Left ventricle myocardium inferior (tissue), 1 donor: ENCODE measurements at regions not wholly inside any gene's neighbourhood (a gene's known extent, or its start where the extent isn't known, plus 50 kb on each side); places are given as distances from the start of the nearest gene placed in this dataset.

Experiments
- DNase-seq: peaks from one replicate; pipeline ENCODE4 v3.0.0-alpha.2; 2020
- H3K27ac ChIP-seq: fragments of 200-600 bp; replicated peaks from 2 replicates; pipeline ENCODE4 v1.8.0; 2021
- H3K27me3 ChIP-seq: fragments of 200-600 bp; 2 replicates; pipeline ENCODE4 v1.8.0; 2021; ENCODE audit warnings: low read depth
- H3K36me3 ChIP-seq: fragments of 200-600 bp; 2 replicates; pipeline ENCODE4 v1.8.0; 2021
- H3K4me1 ChIP-seq: fragments of 200-600 bp; 2 replicates; pipeline ENCODE4 v1.8.0; 2021
- H3K4me3 ChIP-seq: fragments of 200-600 bp; 2 replicates; pipeline ENCODE4 v1.8.0; 2021; ENCODE audit warnings: mild to moderate bottlenecking, moderate library complexity
- H3K9me3 ChIP-seq: fragments of 200-600 bp; replicated peaks from 2 replicates; pipeline ENCODE4 v1.8.0; 2021
- intact Hi-C: fragments of 100-400 bp; cut with micrococcal nuclease; formaldehyde crosslinking; loops from one replicate; pipeline ENCODE4 v1.11.0; 2022
- TF ChIP-seq, protein P1 (sequence below): fragments of 200-600 bp; IDR thresholded peaks from 2 replicates; pipeline ENCODE4 v1.8.0; 2021; ENCODE audit warnings: antibody characterized with exemption, mild to moderate bottlenecking, borderline replicate concordance
- donor health status: DM: no; HTN: yes; CAD: no; lungs with severe emphysema.

GRCh38 chr16:85211271-85211801 lies 99.1 kb upstream of the CIBAR2 start:
- Histone ChIP-seq H3K27ac (no peak overlapping the region), H3K27me3 (no peaks in the 10 kb centered on the region), H3K9me3 (no peaks in the 10 kb centered on the region), H3K36me3 (no peaks in the 10 kb centered on the region), H3K4me1 (peaks cover 75% of the 10 kb centered on the region), H3K4me3 (no peak overlapping the region)
- no peak for DNase-seq
- TF ChIP-seq, protein P1, sequence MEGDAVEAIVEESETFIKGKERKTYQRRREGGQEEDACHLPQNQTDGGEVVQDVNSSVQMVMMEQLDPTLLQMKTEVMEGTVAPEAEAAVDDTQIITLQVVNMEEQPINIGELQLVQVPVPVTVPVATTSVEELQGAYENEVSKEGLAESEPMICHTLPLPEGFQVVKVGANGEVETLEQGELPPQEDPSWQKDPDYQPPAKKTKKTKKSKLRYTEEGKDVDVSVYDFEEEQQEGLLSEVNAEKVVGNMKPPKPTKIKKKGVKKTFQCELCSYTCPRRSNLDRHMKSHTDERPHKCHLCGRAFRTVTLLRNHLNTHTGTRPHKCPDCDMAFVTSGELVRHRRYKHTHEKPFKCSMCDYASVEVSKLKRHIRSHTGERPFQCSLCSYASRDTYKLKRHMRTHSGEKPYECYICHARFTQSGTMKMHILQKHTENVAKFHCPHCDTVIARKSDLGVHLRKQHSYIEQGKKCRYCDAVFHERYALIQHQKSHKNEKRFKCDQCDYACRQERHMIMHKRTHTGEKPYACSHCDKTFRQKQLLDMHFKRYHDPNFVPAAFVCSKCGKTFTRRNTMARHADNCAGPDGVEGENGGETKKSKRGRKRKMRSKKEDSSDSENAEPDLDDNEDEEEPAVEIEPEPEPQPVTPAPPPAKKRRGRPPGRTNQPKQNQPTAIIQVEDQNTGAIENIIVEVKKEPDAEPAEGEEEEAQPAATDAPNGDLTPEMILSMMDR: no peak
- intact Hi-C loops: no loop called here

DNA sequence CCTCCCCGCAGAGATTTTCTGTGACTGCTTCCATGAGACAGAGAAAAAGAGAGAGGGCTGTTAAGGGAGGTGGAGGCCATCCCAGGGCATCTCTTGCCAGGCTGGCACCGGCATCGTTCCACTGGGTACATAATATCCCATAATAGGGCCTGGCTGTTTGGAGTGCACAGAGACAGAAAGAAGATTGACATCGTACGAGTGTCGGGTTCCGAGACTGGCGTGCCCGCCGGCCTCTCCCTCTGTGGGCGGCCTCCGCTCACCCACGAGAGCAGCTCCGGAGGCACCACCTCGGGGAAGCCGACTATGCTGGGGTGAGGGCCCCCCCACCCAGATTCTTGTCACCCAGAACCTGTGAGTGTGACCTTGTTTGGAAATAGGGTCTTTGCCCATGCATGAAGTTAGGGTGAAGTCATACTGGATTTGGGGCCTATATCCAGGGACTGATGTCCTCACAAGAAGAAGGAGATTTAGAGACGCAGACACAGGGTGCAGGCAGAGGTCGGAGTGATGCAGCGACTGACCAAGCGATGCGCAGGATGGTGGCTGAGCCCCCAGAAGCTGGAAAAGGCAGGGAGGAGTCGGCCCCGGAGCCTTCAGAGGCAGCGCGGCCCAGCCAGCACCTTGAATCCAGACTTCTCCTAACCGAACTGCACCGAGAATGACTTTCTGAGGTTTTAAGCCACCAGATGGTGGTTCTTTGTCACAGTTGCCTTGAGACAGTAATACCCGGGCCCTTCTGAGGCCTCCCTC lies 101.8 kb upstream of the CIBAR2 start:
- Histone ChIP-seq H3K9me3 (no peaks in the 10 kb centered on the region), H3K36me3 (no peaks in the 10 kb centered on the region), H3K27me3 (no peaks in the 10 kb centered on the region), H3K4me3 (no peak overlapping the region), H3K4me1 (peaks cover 54% of the 10 kb centered on the region), H3K27ac (peak overlapping the region; percentile 57)
- DNase-seq: no peak
- intact Hi-C loops: no loop called here
- TF ChIP-seq, protein P1: no peak

DNA sequence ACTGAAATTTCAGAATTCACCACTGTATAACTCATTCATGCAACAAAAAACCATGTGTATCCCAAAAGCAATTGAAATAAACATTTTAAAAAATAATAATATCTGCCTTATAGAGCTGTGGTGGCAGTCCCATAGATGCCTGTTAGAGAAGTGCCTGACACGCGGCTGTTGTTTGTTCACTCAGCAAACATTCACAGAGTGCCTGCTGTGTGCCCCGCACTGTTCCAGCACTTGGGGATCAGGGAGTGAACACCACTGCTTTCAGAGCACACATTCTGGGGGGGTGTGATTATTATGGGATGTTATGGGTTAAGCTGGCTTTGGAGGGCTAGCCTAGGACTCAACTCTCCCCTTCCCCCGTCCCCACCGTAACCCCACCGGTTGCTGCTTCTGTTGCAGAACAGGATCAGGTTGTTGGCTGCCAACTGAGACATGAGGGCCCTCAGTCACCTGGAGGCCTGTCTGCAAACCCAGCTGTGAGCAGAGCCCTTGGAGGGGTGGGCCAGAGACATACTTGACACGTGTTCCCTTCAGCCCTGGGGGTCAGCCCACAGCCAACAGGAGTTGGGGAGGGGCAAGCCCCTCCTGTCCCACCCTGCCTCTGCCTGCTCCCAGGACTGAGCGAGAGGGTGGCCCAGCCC lies 103.3 kb upstream of the CIBAR2 start:
- H3K27me3 ChIP-seq: no peaks in the 10 kb centered on the region
- no peaks in the 10 kb centered on the region for H3K36me3 ChIP-seq
- H3K27ac ChIP-seq: no peak overlapping the region
- H3K4me3 ChIP-seq: no peak overlapping the region
- DNase-seq: no peak
- TF ChIP-seq, protein P1: no peak
- H3K4me1 ChIP-seq: peaks cover 54% of the 10 kb centered on the region
- no peaks in the 10 kb centered on the region for H3K9me3 ChIP-seq
- intact Hi-C loops: no loop called here

- Histone ChIP-seq H3K36me3 (no peaks in the 10 kb centered on the region), H3K27me3 (no peaks in the 10 kb centered on the region), H3K4me3 (no peak overlapping the region), H3K9me3 (no peaks in the 10 kb centered on the region), H3K4me1 (peaks cover 52% of the 10 kb centered on the region), H3K27ac (no peak overlapping the region)
- DNase-seq: no peak
- TF ChIP-seq, protein P1: no peak
- intact Hi-C loops: no loop called here
These were observed 104.5 kb upstream of the CIBAR2 start for GRCh38 chr16:85216522-85217375.

DNA sequence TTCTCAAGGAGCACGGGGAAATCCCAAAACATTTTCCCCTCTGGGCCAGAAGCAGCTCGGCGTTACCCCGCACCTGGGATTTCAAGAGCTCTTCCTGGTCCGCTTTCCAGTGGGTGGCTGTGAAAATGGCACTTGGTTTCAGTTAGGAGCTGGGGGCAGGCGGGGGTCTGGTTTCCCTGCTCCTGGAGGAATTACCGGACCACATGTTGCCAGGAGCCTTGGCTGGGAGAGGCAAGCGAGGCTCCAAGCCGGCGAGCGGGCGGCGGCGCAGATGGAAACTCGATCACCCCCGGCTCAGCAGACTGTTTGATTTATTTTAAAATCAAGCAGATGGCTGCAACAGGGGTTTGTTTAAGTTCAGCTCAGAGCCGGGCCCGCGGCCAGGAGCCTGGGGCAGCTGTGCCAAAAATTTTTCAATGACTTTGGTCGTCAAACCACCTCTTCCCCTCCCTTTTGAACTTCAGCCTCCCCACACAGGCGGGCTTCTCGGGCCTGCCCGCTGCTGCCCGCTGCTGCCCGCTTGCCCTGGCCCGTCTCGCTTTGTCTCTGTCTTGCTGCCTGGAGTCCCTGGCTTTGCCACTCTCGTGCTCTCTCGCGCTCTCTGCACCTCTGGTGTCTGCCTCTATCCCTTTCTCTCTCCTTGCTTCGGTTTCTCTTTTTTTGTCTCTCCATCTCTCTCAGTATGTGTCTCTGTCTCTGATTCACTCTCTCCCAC lies 108.0 kb upstream of the CIBAR2 start:
- intact Hi-C loops: no loop called here
- TF ChIP-seq, protein P1: no peak
- Histone ChIP-seq H3K27ac (peak overlapping the region; percentile 82), H3K4me3 (peak overlapping the region; percentile 56), H3K36me3 (no peaks in the 10 kb centered on the region), H3K9me3 (no peaks in the 10 kb centered on the region), H3K4me1 (peaks cover 24% of the 10 kb centered on the region), H3K27me3 (no peaks in the 10 kb centered on the region)
- peak; percentile 83 for DNase-seq
